CD4-positive, alpha-beta T cell treated with Interleukin-2 at 100 ng/mL for 4 hours (primary cell): ENCODE measurements at regions not wholly inside any gene's neighbourhood (a gene's known extent, or its start where the extent isn't known, plus 50 kb on each side); places are given as distances from the start of the nearest gene placed in this dataset.
A peak's percentile ranks its signal among the peaks of the same experiment; 100 is the strongest.

Experiments used
- DNase-seq: peaks from one replicate; pipeline ENCODE4 v3.0.0-alpha.2; 2020; ENCODE audit warnings: low spot score

DNA sequence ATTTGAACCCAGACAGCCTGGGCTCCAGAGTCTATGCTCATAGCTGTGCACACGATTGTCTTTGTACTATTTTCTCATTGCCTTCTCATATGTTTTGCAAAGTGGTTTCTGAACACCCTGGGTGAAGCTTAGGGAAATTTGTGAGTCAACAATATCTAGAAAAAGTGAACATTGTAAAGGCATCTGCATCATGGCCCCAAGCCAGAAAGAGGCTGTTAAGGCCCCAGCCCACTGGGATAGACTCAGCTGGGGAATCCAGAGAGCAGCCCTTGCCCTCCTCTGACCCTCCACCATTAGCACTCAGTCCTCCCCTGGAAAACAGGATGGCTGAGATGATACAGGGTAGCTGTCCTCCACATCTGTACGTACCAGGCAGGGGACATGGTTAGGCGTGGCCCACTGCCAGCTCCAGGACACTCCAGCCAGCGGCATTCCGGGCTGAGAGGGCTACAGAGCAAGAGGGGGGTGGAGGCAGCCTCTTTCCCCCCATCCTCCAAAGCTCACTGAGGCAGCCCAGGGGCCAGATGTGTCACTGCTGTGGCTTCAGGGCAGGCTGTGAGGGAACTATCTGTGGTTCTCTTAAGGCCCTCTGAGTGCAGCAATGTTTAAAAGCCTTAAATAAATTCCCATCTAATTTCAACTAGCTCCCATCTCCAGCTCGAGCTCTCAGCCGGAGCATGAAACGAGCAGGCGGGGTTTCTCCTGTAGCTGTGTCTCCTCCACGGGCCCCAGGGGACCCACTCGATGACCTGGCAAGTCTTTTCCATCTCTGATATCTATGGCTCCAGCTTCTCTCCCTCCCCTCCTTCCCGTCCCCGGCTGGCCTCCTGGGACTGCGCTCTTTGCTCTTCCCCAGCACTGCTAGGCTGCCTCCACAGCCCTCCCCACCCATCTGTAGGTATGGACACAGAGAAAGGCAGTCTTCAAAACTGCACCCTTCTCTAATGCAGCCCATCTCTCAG, 209.4 kb upstream of the LRFN2 start:
- no peak for DNase-seq

DNA sequence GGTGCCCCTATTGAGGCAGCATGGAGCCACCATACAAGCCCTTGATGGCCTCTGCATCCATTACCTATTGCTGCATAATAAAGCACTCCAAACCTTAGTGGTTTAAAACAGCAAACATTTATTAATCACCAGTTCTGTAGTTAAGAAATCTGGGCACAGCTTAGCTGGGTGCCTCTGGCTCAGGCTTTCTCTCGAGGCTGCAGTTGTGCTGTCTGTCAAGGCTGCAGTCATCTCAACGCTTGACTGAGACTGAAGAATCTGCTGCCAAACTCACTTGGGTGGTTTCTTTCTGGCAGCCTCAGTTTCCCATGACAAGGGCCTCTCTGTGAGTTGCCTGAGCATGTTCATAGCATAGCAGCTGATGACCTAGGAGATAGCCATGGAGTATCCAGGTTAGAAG, 207.4 kb upstream of the LRFN2 start:
- no peak for DNase-seq

DNA sequence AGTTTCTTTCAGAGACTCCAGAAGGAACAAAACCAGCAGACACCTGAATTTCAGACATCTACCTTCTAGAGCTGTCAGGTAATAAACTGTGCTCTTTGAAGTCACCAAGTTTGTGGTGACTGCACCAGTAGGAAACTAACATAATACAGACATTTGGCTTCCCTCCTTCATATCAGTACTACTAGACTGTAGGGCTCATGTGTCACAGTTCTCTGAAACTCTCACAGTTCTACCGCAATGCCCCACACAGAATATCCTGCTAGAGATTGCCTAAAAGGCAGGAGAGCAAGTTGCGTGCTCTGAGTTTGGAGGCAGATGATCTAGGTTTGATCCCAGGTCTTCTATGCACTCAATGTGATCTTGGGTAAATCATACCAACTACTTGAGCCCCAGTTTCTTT, 205.0 kb upstream of the LRFN2 start:
- no peak for DNase-seq

DNA sequence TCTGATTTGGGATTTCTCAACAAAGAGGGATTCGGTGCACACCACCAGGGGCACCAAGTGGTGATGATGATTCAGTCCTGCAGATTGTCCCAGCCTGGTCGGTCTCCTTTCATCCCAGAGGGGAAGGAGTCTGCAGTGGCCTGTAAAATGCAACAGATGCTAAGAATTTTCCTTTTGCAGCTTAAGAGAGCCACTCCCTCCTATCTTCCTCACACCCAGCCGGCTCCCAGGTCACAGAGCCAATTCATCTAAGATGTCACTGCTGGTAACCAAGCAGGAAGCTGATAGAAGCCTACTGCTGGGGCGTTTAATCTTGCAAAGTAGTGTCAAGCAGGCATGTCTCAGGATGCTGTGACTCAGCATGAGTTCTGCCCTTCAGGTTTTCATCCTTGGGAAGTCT, 203.8 kb upstream of the LRFN2 start:
- DNase-seq = no peak

DNA sequence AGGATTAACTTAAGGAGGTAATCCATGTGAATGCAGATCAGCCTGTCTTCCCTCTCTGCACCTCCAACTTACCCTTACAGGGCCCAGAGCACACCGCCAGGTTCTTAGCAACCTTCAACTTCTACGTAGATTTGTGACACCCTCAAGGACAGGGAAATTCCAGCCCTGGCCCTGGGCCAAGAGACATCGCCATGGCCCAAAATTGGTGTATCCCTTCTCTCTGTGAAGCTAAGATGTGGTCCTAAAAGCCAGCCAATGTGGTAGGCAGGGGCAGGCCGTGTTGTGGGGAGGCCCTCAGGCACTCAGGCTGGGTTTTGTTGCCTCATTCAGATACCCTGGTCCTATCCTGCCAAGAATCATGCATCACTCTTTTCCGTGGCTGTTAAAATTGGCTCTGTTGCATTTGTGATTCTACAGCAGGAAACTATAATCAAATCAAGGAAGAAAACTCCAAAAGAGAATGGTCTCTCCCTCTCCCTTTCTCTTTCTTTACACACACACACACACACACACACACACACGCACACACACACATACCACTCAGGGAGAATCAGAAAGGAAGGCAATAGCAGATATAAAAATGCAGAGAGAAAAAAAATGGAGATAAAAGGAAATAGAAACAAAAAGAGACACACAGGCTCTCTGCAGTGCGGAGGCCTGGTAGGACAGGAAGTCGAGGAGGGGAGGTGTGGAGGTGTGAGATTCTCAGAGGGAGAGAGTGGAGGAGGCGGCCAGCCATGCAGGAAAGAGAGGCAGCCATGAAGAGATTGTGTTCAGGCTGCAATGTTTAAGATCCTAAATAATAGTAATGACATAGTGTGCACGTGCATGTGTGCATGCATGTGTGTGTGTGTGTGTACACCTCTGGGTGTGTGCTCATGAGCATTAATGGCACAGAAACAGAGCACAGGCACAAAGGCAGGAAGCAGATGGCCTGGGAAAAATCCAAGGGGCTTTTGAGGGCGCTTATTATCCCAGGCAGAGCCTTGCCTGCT, 201.8 kb upstream of the LRFN2 start:
- peak; percentile 20 for DNase-seq

DNA sequence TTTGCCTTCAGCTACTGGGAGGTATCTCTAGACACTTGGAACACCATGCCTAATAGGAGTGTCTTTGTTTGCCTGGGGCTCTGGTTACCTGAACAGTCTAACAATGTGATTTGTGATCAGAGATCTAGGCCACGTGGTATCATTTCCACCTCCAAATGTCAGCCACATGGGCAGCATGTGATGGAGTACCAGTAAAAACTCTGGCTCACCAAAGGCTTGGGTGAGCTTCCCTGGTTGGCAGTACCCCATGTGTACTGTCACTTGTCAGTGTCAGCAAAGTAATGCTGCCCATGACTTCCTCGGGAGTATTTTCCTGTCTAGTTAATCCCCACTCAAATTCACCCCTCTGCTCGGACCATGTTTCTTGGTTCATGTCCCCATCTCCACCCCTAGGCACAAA, 195.2 kb upstream of the LRFN2 start:
- no peak for DNase-seq

DNA sequence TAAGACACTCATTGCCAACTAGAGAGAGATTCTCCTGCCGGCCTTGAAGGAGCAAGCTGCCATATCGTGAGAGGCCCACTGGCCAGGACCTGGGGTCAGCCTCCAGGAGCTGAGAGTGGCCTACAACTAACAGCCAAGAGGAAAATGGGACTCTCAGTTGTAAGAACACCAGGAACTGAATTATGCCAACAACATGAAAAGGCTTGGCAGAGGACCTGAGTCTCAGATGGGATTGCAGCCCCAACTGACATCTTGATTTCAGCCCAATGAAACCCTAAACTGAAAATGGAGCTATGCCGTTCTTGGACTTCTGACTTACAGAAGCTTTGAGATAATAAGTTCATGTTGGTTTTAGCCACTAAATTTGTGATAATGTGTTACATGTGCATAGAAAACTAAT, 193.5 kb upstream of the LRFN2 start:
- no peak for DNase-seq

DNA sequence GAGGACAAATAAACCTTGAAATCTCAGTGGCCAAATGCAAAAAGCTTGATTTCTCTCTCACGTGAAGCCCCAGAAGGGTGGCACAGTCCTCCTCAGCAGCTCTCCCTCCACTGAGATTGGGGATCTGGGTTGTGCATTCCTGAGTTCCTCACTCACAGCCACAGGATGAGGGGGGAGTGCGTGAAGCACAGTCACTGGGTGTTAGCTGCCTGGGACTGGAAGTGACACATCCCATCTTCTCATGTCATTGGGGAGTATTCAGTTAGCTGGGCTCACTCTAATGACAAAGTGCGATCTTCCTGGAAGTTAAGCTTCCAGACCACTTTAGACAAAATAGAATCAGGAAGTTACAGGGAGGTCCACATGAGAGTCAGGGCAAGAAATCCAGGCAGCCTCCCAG, 192.2 kb upstream of the LRFN2 start:
- no peak for DNase-seq

DNA sequence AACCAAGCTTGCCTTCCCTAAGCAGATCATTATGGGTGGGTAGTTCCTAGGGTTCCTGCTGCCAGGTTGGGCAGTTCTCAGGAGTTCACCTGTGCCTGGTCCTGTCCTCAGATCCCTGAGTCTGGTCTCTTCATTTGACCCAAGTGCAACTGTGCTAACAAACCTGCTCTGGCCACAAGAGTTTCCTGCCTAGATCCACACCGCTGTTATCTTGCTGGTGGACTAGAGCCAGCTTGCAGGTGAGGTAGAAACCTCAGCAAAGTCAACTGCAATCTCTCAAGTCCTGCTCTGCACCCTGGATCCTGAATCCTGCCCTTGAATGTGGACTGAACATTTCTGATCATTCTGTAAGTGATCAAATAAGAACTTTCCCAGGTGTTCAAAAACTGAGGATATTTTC, 191.8 kb upstream of the LRFN2 start:
- DNase-seq = no peak

DNA sequence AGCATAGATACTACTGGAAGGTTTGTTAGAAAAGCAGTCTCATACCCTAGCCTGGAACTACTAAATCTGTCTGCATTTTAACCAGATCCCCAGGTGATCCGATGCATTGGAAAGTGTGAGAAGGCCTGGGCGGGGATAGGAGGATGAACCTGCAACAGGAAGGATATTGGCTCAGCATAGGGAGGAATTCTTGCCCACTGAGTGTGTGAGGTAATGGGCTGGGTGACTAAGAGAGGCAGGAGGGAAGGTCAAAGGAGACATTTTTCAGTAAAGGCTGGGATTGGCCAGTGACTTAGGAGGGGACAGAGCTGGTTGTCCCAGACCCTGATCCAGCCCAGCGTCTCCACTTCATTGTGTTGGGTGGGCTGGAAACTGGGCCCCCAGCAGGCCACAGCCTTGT, 191.0 kb upstream of the LRFN2 start:
- DNase-seq = no peak

DNA sequence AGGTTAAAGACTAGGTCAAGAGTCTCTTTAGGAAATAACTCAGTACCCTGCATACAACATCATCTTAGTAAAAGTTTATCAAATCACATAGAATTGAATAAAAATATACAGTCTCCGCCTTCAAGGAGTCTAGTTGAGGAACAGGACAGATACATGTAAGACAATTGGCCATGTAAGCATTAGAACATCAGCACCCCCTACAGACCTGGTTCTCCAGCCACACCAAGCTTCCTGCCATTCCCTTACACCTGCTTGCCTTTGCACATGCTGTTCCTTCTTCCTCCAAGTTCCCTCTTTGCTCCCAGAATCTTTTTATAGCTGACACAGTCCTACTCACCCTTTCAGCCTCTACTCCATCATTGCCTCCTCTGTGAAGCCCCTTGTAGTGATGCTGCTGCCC, 187.8 kb upstream of the LRFN2 start:
- DNase-seq = no peak

DNA sequence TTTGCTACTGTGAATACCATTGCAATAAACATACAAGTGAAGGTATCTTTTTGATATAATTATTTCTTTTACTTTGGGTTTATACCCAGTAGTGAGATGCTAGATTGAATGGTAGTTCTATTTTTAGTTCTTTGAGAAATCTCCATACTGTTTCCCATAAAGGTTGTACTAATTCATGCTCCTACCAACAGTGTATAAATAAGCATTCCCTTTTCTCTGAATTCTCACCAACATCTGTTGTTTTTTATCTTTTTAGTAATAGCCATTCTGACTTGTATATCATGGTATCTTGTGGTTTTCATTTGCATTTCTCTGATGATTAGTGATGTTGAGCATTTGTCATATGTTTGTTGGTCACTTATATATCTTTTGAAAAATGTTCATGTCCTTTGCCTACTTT, 183.6 kb upstream of the LRFN2 start:
- DNase-seq = no peak

DNA sequence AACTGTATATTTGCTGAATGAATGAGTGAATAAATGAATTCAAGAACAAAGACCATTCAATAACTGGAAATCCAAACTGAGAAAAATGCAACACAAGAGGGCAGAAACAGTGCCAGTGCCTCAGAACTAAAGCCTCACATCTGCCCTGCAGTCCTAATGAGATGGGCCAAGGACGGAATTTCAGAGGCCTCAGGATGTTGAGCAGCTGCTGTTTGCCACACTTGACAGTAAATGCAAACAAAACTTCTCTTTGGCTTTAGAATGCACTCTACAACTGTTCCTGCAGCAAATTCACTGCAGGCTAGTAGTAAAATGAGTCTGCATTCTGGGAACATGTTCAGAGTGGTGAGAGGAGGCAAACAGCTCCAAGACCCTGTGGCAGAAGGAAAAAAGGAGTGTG, 177.6 kb upstream of the LRFN2 start:
- DNase-seq = no peak

DNA sequence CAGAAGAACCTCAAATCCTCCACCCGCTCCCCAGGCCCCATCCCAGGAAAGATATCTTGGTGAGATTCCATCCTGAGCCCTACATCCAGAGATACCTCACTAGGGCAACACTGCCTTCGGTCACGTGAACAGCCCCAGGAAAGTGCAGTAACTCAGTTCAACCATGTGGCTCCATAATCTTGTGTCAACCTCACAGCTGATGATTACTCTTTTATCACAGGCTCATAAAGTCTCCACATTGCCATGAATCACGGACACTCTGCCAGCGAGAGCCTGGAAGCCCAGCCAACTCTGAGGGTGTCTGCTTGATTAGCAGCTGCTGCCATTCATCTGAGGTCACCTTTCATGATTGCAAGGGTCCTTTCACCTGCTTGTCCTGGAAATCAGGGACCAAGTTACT, 175.8 kb upstream of the LRFN2 start:
- no peak for DNase-seq

DNA sequence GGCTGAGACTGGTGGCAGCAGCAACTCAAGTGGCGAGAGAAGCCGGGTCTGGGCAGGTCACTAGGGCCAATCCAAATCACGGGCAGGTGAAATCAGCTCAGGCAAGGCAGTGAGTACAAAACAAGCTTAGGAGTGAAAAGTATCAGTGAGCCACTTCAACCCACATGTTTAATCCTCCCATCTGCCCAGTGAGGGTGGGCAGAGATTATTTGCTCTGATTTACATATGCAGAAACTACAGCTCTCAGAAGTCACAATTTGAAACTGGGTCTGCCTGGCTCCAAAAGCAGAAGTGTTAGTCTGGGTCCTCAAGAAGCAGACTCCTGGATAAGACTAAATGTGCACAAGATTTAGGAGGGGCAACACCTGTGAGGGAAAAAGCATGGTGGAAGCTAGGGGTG, 173.7 kb upstream of the LRFN2 start:
- DNase-seq = no peak

DNA sequence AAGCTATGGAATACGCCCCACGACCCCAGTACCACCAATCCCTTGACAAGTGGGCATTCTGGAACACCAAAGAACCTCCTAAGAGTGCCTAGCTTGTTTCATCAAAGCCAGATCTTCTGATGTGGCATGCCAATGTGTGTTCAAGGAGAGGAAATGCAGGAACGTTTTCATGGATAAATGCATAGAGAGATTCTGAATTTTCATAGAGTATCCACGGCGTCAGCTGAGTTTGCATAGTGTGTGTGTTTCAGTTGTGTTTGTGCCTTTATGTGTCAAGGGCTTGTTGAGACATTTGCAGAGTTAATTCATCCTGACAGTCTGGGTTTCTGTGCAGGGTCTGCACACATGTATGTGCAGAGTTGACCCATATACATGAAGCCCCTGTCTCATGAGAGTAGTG, 172.7 kb upstream of the LRFN2 start:
- DNase-seq = no peak

DNA sequence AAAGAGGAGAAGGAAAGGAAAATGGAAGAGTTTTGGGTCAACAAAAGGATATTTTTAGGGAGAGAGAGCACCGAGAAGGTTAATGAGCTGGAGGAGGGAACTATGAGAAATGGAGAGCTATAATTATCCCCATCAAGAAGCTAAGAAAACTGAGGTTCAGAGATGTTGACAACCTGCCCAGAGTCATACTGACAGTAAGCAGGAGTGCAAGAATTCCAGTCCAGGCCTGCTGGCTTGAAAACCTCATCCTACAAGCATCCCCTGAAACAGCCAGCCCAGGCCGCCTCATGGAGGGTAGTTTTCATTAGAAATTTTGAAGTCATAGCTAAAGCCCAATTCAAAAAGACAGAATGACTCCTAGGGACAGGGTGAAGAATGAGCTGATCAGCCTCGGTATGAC, 172.1 kb upstream of the LRFN2 start:
- no peak for DNase-seq

DNA sequence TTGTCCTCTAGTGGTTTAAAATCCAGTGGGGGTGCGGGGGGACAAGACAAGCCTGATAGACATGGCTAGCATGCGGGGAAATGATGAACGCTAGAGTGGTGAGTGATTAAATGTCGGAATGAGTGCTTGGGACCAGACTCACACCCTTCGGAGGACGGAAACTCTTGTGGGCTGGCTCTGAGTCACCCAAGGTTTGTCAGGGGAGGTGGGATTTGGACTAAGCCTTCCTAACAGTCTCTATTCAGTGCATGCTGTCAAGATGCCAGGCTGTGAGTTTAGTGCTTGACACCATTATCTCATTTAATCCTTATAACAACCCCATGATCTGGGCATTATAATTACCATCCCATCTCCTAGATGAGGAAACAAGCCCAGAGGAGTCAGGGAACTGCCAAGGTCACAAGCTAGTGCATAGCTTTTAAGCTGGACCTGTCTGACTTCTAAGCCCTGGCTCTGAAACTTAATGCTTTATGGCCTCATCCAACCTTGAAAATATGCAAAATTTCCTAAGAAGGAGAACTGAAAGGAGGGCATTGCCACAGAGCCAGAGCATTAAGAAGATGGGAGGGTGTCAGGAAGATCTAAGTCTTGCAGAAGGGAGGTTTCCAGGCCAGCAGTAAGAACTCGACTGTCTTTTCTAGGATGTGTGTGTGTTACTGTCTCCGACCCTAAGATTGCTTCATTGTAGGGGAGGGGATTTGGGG, 168.7 kb upstream of the LRFN2 start:
- no peak for DNase-seq

DNA sequence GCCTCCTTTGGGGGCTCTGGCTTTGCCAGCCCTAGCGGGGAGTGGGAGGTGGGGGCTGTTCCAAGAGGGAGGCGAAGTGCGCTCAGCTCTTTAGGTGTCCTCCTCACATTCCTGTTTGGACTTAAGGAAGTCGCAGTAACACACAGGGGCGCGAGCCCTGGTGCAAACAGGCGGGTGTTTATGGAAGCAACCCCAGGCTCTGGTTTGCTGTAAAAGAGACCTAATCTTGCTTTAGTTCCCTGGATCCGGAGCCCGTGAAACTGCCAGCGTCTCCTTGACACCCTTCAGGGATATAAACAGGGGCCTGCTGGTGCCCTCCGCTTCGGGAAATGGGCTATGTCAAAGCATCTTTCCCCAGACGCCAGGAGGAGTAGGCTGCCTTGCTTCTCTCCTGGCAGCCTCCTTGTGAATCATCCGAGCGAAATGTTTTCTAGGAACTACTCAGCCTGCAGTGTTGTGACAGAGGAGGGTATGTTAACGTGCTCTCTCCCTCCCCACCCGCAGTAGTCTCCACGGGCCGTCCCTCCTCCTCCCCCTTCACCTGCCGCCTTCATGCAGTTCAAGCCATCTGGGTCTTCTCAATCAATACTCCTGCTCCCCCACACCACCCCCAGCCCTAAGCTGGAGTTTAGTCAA, 168.0 kb upstream of the LRFN2 start:
- no peak for DNase-seq

DNA sequence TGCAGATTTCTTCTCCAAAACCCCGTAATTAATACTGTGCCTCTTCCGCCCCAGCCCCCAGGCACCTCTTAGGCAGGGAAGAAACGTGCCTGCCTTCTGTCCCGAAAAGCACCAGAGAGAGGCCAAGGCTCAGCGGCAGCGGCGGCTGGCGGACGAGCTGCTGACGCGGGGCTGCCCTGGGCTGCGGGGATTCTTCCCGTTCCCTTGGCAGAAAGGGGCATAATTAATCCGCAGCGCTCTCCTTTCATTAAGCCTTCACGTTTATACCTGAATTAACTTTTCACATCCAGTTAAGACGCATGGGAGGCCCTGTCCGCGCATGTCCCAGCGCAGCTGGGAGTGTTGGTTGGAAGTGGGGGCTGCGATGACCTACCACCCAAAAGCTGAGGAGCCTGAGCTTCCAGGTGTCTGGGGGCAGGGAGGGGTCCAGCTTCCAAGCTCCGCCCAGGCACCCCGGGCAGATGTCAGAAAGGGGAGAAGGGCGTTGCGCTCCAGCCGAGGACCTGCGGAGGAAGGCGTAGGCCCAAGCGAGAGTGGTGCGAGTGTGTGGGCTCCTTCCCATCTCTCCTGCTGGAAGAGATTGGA, 167.4 kb upstream of the LRFN2 start:
- DNase-seq = no peak

DNA sequence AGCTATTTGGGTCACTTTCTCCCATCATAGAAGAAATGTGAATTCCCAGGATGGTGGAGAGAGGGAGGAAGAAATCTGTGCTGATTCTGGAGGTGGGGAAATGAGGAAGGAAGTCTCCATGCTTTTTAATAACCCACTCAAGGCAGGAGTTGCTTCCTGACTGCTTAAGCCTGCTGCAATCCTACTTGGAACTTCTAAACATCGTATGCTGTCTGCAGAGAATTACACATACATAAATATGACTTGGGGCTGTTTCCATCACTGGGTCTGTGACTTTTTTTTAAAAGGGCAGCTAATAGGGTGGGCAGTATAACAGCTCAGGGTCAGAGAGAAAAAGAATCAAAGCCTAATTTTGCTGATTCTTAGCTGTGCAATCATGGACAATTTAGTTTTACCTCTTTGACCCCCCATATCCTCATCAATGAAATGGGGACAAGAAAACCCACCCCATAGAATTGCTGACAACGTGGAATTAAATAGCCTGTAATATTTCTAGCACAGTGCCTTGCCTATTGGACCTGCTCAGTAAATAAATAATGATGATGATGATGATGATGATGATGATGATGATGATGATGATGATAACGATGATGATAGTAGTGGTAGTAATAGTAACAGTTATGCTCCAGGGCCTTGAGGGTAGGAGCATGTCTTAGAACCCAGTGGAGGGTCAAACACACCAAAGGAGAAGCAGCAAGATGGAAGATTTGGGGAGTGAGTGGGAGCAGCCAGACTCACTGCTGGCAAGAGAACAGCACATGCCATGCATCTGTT, 166.7 kb upstream of the LRFN2 start:
- no peak for DNase-seq
